ENCODE measurements at regions not wholly inside any gene's neighbourhood (a gene's known extent, or its start where the extent isn't known, plus 50 kb on each side); places are given as distances from the start of the nearest gene placed in this dataset.
"Not testable (repeated sequence)": the region's sequence is repeated elsewhere in the genome, so short reads cannot be mapped to it uniquely, and the experiment has no call there.

GRCh38 chr13:112263152-112263551 lies 113.0 kb upstream of the SPACA7 start:
- ChIA-PET POLR2A (no interaction called here), CTCF (no interaction called here)
- Histone ChIP-seq H3K36me3 (ENCODE audit: control insufficient read depth, insufficient read depth, low read length) (no peaks in the 10 kb centered on the region), H3K4me3 (ENCODE audit: low read depth, low read length) (no peak overlapping the region), H3K27me3 (ENCODE audit: control insufficient read depth, insufficient read depth, low read length) (no peaks in the 10 kb centered on the region)
- TF ChIP-seq CTCF (IDR thresholded peaks at IDR 0.05; ENCODE audit: insufficient read depth, low read depth, low read length) = no peak
- DNase-seq (ENCODE audit: low read depth) = no peak

GRCh38 chr13:112267660-112268059 lies 108.5 kb upstream of the SPACA7 start:
- Histone ChIP-seq H3K27me3 (ENCODE audit: control insufficient read depth, insufficient read depth, low read length) (no peaks in the 10 kb centered on the region), H3K4me3 (ENCODE audit: low read depth, low read length) (no peak overlapping the region), H3K36me3 (ENCODE audit: control insufficient read depth, insufficient read depth, low read length) (no peaks in the 10 kb centered on the region)
- ChIA-PET CTCF (no interaction called here), POLR2A (no interaction called here)
- no peak for DNase-seq (ENCODE audit: low read depth)
- no peak for TF ChIP-seq CTCF (IDR thresholded peaks at IDR 0.05; ENCODE audit: insufficient read depth, low read depth, low read length)

- H3K27me3 ChIP-seq (ENCODE audit: control insufficient read depth, insufficient read depth, low read length) = no peaks in the 10 kb centered on the region
- no peak for TF ChIP-seq CTCF (IDR thresholded peaks at IDR 0.05; ENCODE audit: insufficient read depth, low read depth, low read length)
- no peak for DNase-seq (ENCODE audit: low read depth)
- H3K4me3 ChIP-seq (ENCODE audit: low read depth, low read length) = no peak overlapping the region
- POLR2A ChIA-PET = no interaction called here
- no peaks in the 10 kb centered on the region for H3K36me3 ChIP-seq (ENCODE audit: control insufficient read depth, insufficient read depth, low read length)
- CTCF ChIA-PET = no interaction called here
Measured at GRCh38 chr13:112270951-112271350, 105.2 kb upstream of the SPACA7 start.

- POLR2A ChIA-PET; DNase-seq (ENCODE audit: low read depth); H3K27me3 ChIP-seq (ENCODE audit: control insufficient read depth, insufficient read depth, low read length); H3K4me3 ChIP-seq (ENCODE audit: low read depth, low read length); CTCF ChIA-PET; H3K36me3 ChIP-seq (ENCODE audit: control insufficient read depth, insufficient read depth, low read length): not testable (repeated sequence)
Measured at GRCh38 chr13:112286733-112287132, 89.4 kb upstream of the SPACA7 start.

- no peak overlapping the region for H3K4me3 ChIP-seq (ENCODE audit: low read depth, low read length)
Measured at GRCh38 chr13:112320303-112320702, 55.9 kb upstream of the SPACA7 start.

More at GRCh38 chr13:112320303-112320702, 55.9 kb upstream of the SPACA7 start:
- POLR2A ChIA-PET = no interaction called here
- Histone ChIP-seq H3K27me3 (ENCODE audit: control insufficient read depth, insufficient read depth, low read length) (no peaks in the 10 kb centered on the region), H3K36me3 (ENCODE audit: control insufficient read depth, insufficient read depth, low read length) (no peaks in the 10 kb centered on the region)
- DNase-seq (ENCODE audit: low read depth) = no peak
- TF ChIP-seq CTCF (IDR thresholded peaks at IDR 0.05; ENCODE audit: insufficient read depth, low read depth, low read length) = no peak
- CTCF ChIA-PET = no interaction called here
